HAP-1 (cell line): ENCODE measurements at regions not wholly inside any gene's neighbourhood (a gene's known extent, or its start where the extent isn't known, plus 50 kb on each side); places are given as distances from the start of the nearest gene placed in this dataset.

Experiments
- DNase-seq, 2 experiments: peaks; one replicate each; pipeline ENCODE4 v3.0.0-alpha.2; 2016 to 2020; ENCODE audit warnings: low spot score in 2 of 2
- H3K27me3 ChIP-seq: fragments of 250-450 bp; sonication (Bioruptor Pico); 2 replicates; pipeline ENCODE4 v1.5.1; 2020; ENCODE audit warnings: low read depth, mild to moderate bottlenecking, moderate library complexity
- H3K36me3 ChIP-seq: fragments of 250-450 bp; sonication (Bioruptor Pico); replicated peaks from 2 replicates; pipeline ENCODE4 v1.5.1; 2020; ENCODE audit warnings: mild to moderate bottlenecking
- H3K4me1 ChIP-seq: fragments of 250-450 bp; sonication (Bioruptor Pico); 2 replicates; pipeline ENCODE4 v1.5.1; 2020; ENCODE audit warnings: mild to moderate bottlenecking
- H3K4me3 ChIP-seq: fragments of 250-450 bp; sonication (Bioruptor Pico); 2 replicates; pipeline ENCODE4 v1.5.1; 2020; ENCODE audit warnings: mild to moderate bottlenecking, moderate library complexity
- H3K9me3 ChIP-seq: fragments of 250-450 bp; sonication (Bioruptor Pico); 2 replicates; pipeline ENCODE4 v1.5.1; 2020; ENCODE audit warnings: mild to moderate bottlenecking, moderate library complexity
- in situ Hi-C: fragments of 300-500 bp; cut with MboI; formaldehyde crosslinking; loops from 3 replicates; pipeline ENCODE4 v1.14.3; 2020; ENCODE audit warnings: low sequenced_read_pairs, inconsistent platforms, mixed read lengths

GRCh38 chr20:48154040-48154765 lies 368.9 kb upstream of the SULF2 start:
- Histone ChIP-seq H3K4me3 (no peak overlapping the region), H3K9me3 (peaks cover 4% of the 10 kb centered on the region; the same call in 1 of the 2 replicates), H3K4me1 (no peaks in the 10 kb centered on the region), H3K36me3 (no peaks in the 10 kb centered on the region), H3K27me3 (no peaks in the 10 kb centered on the region)
- in situ Hi-C loops, result no loop called here
- no peak for DNase-seq

DNA sequence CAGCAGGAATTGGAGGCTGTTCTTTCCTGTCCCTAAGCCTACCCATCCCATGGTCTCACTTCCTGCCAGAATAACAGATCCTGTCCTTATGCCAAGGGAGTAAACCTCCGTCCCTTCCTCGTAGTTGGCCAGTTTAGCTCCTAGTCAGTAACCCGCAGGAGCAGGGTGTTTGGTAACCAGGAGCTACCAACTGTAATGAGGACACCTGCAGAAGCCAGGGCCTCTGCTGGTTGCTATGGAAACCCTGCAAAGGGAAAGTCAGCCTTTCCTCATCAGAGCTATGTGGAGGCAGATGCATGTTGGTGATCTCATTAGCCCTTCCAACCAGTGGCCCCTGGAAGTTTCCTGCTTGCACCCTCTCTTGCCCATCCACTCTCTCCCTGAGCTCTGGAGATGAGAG lies 368.2 kb upstream of the SULF2 start:
- no peaks in the 10 kb centered on the region for H3K4me1 ChIP-seq
- in situ Hi-C loops, result no loop called here
- DNase-seq, result no peak
- H3K36me3 ChIP-seq, result no peaks in the 10 kb centered on the region
- H3K9me3 ChIP-seq, result peaks cover 4% of the 10 kb centered on the region; the same call in 1 of the 2 replicates
- no peak overlapping the region for H3K4me3 ChIP-seq
- H3K27me3 ChIP-seq, result no peaks in the 10 kb centered on the region

DNA sequence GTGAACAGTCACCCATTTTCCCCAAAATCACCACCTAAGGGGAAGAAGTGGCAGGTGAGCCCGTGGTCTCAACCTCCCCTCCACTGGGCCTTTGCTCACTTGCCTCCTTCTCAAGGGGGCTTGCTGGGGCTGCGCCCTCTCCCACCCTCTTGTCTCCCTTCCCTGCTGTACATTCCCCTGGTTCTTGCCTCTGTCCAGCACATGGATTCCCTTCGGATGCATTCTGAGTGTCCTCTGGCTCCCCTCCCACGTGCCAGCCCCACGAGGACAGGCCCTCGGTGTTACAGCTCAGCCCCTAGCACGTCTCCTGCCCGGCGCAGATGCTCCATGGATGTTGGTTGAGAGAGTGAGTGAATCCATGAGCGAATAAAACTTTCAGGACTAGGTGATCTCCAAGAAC lies 367.8 kb upstream of the SULF2 start:
- Histone ChIP-seq H3K27me3 (no peaks in the 10 kb centered on the region), H3K36me3 (no peaks in the 10 kb centered on the region), H3K4me1 (no peaks in the 10 kb centered on the region), H3K4me3 (no peak overlapping the region), H3K9me3 (peaks cover 4% of the 10 kb centered on the region; the same call in 1 of the 2 replicates)
- no peak for DNase-seq
- in situ Hi-C loops, result no loop called here

DNA sequence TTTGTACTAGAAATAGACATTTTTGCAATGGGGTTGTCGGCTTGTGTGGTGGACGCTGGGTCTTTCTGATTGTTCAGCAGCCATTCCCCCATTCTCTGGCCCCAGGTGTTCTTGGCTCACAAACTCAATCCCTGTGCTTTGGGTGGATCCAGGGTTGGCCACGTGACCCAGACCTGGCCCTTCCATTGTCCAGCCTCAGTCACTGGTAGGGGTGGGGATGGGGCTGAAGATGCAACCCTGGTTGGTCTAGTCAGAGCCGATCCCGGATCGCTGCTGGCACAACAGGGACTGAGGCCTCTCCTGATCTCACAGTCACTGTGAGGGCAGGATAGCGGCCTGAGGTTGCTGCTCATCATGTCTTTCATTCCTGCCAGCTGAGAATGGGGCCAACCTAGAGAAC lies 365.3 kb upstream of the SULF2 start:
- Histone ChIP-seq H3K4me3 (no peak overlapping the region), H3K36me3 (no peaks in the 10 kb centered on the region)
- in situ Hi-C loops, result no loop called here

DNA sequence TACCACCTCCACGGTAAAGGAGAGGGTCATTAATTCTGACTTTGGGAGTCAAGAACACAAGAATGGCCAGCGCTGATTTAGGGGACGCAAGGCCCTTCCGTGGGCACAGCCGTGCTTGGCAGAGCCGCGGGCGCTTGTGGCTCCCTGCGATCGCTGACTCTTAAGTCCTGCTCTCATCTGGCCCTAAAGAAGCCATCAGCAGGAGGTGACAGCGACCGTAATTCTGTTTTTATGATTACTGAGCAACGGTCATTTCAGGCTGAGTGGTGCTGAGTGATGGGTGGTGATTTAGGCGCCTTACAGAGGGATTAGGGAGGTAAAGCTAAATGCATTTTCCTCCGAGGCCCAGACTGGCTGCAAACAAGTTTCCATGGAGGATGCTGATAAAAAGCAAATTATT lies 364.6 kb upstream of the SULF2 start:
- H3K4me3 ChIP-seq, result no peak overlapping the region

More for the DNA sequence above, 365.3 kb upstream of the SULF2 start:
- H3K4me1 ChIP-seq, result no peaks in the 10 kb centered on the region
- no peak for DNase-seq
- no peaks in the 10 kb centered on the region for H3K27me3 ChIP-seq
- no peaks in the 10 kb centered on the region for H3K9me3 ChIP-seq

DNA sequence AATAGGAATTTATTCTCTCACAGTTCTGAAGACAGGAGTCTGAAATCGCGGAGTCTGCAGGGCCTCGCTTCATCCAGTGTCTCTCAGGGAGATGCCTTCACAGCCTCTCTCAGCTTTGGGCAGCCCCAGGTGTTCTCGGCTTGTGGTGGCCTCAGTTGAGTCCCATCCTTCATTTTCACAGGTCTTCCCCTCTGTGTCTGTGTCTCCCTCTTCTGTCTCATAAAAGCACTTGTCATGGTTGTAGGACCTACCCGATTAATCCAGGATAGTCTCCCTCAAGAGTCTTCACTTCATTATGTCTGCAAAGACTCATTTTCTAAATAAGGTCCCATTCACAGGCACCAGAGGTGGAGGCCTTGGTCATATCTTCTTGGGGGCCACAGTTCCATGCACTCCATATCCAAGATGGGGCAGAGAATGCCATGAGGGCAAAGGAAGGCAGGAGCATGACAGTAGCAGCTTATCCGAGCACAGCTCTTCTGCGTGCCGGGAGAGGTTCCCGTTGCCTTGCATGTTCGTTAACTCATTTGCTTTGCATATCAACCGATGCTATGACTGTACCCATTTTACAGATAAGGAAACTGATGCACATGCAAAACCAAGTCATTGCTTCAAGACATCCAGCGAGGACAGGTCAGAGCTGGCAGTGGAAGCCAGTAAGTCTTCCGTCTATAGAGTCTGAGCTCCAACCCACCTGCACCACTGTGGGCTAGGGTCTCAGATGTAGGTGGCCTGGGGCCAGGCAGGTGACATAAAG lies 363.8 kb upstream of the SULF2 start:
- in situ Hi-C loops, result no loop called here

More for the DNA sequence above, 364.6 kb upstream of the SULF2 start:
- H3K27me3 ChIP-seq, result no peaks in the 10 kb centered on the region
- no peaks in the 10 kb centered on the region for H3K9me3 ChIP-seq
- in situ Hi-C loops, result no loop called here
- no peaks in the 10 kb centered on the region for H3K36me3 ChIP-seq
- no peaks in the 10 kb centered on the region for H3K4me1 ChIP-seq
- DNase-seq, result peak; percentile 38 to 40

GRCh38 chr20:48148020-48148419 lies 362.7 kb upstream of the SULF2 start:
- Histone ChIP-seq H3K4me3 (no peak overlapping the region), H3K9me3 (no peaks in the 10 kb centered on the region), H3K27me3 (no peaks in the 10 kb centered on the region), H3K36me3 (no peaks in the 10 kb centered on the region), H3K4me1 (peaks cover 3% of the 10 kb centered on the region; the same call in 1 of the 2 replicates)
- DNase-seq, result no peak
- in situ Hi-C loops, result no loop called here

More for the DNA sequence above, 363.8 kb upstream of the SULF2 start:
- no peak overlapping the region for H3K4me3 ChIP-seq
- no peaks in the 10 kb centered on the region for H3K36me3 ChIP-seq
- no peaks in the 10 kb centered on the region for H3K9me3 ChIP-seq
- H3K27me3 ChIP-seq, result no peaks in the 10 kb centered on the region
- no peaks in the 10 kb centered on the region for H3K4me1 ChIP-seq
- no peak for DNase-seq

DNA sequence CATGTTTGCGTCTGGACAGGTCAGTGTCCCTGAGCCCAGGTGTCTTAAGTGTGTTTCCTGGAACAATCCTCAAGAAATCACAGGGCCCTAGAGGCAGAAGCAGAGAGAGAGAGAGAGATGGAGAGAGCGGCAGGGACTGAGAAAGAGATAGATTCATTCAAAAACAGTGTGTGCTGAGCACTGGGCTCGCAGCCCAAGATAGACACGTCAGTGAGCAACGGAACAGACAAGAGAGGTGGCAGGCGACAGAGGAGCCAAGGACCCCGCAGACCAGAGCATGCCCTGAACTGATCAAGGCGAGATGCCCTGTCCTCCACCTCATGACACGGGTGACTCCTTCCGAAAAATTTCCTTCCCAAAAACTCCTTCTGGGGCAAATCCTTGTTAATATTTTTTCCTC lies 362.0 kb upstream of the SULF2 start:
- H3K27me3 ChIP-seq, result no peaks in the 10 kb centered on the region
- in situ Hi-C loops, result no loop called here
- H3K9me3 ChIP-seq, result no peaks in the 10 kb centered on the region
- no peak for DNase-seq
- no peak overlapping the region for H3K4me3 ChIP-seq
- H3K36me3 ChIP-seq, result no peaks in the 10 kb centered on the region
- H3K4me1 ChIP-seq, result peaks cover 4% of the 10 kb centered on the region; the same call in 1 of the 2 replicates

DNA sequence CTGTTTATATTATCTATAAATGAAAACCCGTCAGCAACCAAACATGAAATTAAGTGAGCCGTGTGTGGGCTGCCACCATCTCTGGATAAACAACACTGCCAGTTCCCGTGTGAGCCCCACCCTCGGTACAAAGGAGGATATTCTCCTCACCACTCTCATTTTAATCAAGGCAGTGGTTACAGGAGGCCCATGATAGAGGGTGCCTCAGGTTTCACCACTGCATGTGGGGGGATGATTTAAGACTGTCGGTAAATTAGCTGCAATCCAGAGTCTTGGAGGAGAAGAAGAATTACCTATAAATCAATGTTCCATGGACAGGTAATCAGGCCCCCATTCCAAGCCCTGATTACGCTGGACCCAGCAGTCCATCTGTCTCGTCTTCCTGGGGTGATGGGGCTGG lies 361.6 kb upstream of the SULF2 start:
- in situ Hi-C loops, result no loop called here
- Histone ChIP-seq H3K36me3 (no peaks in the 10 kb centered on the region), H3K4me3 (no peak overlapping the region), H3K27me3 (no peaks in the 10 kb centered on the region), H3K4me1 (peaks cover 4% of the 10 kb centered on the region; the same call in 1 of the 2 replicates), H3K9me3 (no peaks in the 10 kb centered on the region)
- no peak for DNase-seq

GRCh38 chr20:48146308-48146707 lies 361.0 kb upstream of the SULF2 start:
- Histone ChIP-seq H3K9me3 (no peaks in the 10 kb centered on the region), H3K4me1 (peaks cover 4% of the 10 kb centered on the region; the same call in 1 of the 2 replicates), H3K27me3 (no peaks in the 10 kb centered on the region), H3K4me3 (no peak overlapping the region), H3K36me3 (no peaks in the 10 kb centered on the region)
- in situ Hi-C loops, result no loop called here
- DNase-seq, result no peak

DNA sequence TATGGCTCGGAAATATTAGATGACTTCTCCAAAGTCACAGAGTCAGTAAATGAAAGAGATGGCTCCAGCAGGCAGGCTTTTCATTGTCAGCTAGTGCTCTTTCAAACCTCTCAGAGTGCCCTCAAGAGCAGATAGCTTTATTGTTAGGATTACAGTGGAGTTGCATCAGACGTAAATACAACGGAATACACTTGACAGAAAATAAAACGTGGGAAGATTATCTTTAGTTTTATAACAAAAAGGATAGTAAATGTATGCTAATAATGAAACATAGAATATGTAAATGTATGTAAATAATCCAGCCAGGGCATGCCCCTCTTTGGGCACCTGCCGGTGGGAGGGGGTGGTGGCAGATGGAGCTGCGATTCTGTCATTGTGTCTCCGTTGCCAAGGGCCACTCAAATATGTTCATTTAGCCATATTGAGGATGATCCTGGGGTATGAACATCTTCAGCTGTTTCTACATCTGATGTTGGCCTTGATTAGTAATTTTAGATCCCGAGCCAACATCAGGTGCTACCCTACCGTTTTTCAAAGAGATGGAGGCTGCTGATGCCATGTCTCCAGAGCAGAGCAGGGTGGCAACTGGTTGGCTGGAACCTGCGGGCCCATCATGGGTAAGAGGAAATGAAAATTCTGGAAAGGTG lies 358.3 kb upstream of the SULF2 start:
- Histone ChIP-seq H3K4me1 (peaks cover 4% of the 10 kb centered on the region; the same call in 1 of the 2 replicates), H3K36me3 (no peaks in the 10 kb centered on the region), H3K9me3 (no peaks in the 10 kb centered on the region), H3K27me3 (no peaks in the 10 kb centered on the region), H3K4me3 (no peak overlapping the region)
- in situ Hi-C loops, result no loop called here
- peak in 1 of 2 experiments; percentile 9 for DNase-seq

DNA sequence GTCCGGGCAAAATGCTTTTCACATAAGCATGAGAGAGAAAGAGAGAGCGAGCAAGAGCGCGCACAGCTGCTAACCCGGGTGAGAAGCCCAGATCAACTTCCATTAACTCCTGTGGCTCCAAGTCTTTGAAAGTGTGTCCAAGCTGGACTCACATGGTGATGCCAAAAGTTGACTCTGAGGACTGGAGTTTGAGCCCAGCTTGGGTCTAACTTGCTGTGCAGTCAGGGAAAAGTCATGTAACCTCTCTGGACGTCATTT lies 357.2 kb upstream of the SULF2 start:
- DNase-seq, result no peak
- H3K4me3 ChIP-seq, result no peak overlapping the region
- peaks cover 4% of the 10 kb centered on the region; the same call in 1 of the 2 replicates for H3K4me1 ChIP-seq
- no peaks in the 10 kb centered on the region for H3K9me3 ChIP-seq
- H3K36me3 ChIP-seq, result no peaks in the 10 kb centered on the region
- in situ Hi-C loops, result no loop called here
- H3K27me3 ChIP-seq, result no peaks in the 10 kb centered on the region

DNA sequence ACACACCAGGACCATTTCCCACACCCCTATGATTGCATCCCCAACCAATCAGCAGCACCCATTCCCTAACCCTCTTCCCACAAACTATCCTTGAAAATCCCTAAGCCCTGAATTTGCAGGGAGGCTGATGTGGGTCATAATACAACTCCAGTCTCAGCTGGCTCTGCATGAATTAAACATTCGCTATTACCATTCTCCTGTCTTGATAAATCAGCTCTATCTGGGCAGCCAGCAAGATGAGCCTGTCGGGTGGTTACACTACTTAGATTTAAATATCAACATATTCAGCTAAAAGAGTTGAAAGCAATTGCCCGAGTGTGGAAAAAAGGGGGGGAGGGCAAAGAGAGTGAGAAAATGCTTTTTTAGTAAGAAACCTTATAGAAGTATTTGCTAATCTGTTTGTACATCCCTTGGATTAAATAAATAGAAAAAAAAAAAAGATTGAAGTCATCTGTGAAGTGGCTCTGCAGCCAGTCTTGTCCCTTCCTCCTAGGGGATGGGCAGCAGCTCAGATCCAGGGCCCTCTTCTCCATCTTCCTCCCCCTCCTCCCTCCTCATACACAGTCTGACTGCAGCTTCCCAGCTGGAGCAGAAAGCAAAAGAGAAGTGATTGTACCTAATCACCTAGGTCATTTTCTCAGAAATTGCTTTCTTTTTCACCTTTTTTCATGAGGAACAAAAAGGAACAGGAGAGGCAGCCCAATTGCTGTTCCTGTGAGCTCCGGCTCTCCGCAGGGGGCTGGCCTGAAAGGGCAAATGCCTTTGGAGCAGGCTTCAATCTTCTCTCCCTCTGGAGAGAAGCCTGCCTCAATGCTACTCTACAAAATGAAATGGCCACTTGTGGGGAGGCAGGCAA lies 356.6 kb upstream of the SULF2 start:
- in situ Hi-C loops, result no loop called here
- H3K4me3 ChIP-seq, result no peak overlapping the region
- no peaks in the 10 kb centered on the region for H3K27me3 ChIP-seq
- no peaks in the 10 kb centered on the region for H3K9me3 ChIP-seq
- no peaks in the 10 kb centered on the region for H3K36me3 ChIP-seq
- H3K4me1 ChIP-seq, result peaks cover 4% of the 10 kb centered on the region; the same call in 1 of the 2 replicates
- no peak for DNase-seq
